ENCODE measurements at regions not wholly inside any gene's neighbourhood (a gene's known extent, or its start where the extent isn't known, plus 50 kb on each side); places are given as distances from the start of the nearest gene placed in this dataset.

DNA sequence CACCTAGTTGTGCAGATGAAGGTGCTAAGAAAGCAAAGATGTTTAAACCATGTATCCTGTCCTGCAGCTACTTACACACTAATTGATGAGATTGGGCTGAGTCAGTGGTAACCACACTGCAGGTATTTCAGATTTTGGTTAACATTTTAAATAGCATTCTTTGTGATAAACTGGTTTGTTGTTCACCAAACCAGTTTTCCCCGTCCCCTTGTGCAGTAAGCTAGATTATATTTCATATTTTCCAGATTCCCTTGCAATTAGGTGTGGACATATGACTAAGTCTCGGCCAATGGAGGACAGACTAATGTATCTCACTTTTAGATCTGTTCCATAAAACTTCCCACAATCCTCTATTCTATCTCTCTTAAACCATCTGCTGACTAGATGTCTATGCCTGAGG lies 320.4 kb downstream of the RWDD3 start:
- TF ChIP-seq, protein P1, sequence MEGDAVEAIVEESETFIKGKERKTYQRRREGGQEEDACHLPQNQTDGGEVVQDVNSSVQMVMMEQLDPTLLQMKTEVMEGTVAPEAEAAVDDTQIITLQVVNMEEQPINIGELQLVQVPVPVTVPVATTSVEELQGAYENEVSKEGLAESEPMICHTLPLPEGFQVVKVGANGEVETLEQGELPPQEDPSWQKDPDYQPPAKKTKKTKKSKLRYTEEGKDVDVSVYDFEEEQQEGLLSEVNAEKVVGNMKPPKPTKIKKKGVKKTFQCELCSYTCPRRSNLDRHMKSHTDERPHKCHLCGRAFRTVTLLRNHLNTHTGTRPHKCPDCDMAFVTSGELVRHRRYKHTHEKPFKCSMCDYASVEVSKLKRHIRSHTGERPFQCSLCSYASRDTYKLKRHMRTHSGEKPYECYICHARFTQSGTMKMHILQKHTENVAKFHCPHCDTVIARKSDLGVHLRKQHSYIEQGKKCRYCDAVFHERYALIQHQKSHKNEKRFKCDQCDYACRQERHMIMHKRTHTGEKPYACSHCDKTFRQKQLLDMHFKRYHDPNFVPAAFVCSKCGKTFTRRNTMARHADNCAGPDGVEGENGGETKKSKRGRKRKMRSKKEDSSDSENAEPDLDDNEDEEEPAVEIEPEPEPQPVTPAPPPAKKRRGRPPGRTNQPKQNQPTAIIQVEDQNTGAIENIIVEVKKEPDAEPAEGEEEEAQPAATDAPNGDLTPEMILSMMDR (conservative IDR thresholded peaks at IDR 0.05), result no peak
- no peak for TF ChIP-seq EZH2 (IDR thresholded peaks at IDR 0.05; ENCODE audit: low read depth)

Measured in PC-9 (cell line).